Vagina (tissue), 2 donors: ENCODE measurements at regions not wholly inside any gene's neighbourhood (a gene's known extent, or its start where the extent isn't known, plus 50 kb on each side); places are given as distances from the start of the nearest gene placed in this dataset.
"Not testable (repeated sequence)": the region's sequence is repeated elsewhere in the genome, so short reads cannot be mapped to it uniquely, and the experiment has no call there.

Experiments
- DNase-seq, 2 donors: peaks; one replicate each; pipeline ENCODE4 v3.0.0-alpha.2; 2017; ENCODE audit errors: extremely low spot score in 2 of 2
- H3K27ac ChIP-seq: fragments of 200-600 bp; sonication (generic); one replicate; pipeline ENCODE4 v1.5.1; 2019
- H3K27me3 ChIP-seq: fragments of 200-600 bp; sonication (generic); one replicate; pipeline ENCODE4 v1.5.1; 2019
- H3K36me3 ChIP-seq, 2 donors: fragments of 200-600 bp; sonication (generic); one replicate each; pipeline ENCODE4 v1.5.1; 2017 to 2019
- H3K4me1 ChIP-seq: fragments of 200-600 bp; sonication (generic); one replicate; pipeline ENCODE4 v1.5.1; 2019
- H3K4me3 ChIP-seq, 2 donors: fragments of 200-600 bp; sonication (generic); 1 replicate in 1 of 2; 2 replicates in 1 of 2; pipeline ENCODE4 v1.5.1; 2016 to 2019
- H3K9me3 ChIP-seq: fragments of 200-600 bp; sonication (generic); one replicate; pipeline ENCODE4 v1.5.1; 2019
- POLR2A ChIP-seq, 2 donors: fragments of 450-650 bp; IDR thresholded peaks; one replicate each; pipeline ENCODE4 v1.6.1; 2017; ENCODE audit warnings: antibody characterized with exemption in 2 of 2, mild to moderate bottlenecking in 2 of 2, moderate library complexity in 2 of 2
- POLR2AphosphoS5 ChIP-seq, 2 donors: sonication (generic); formaldehyde crosslinking; IDR thresholded peaks; one replicate each; pipeline ENCODE4 v1.9.0; 2017; ENCODE audit warnings: antibody characterized with exemption in 2 of 2, mild to moderate bottlenecking in 2 of 2, low read depth in 1 of 2; ENCODE audit not compliant: insufficient read depth in 1 of 2
- intact Hi-C: fragments of 100-400 bp; cut with DNase I; formaldehyde crosslinking; loops from one replicate; pipeline ENCODE4 v1.15.1; 2023
- TF ChIP-seq, protein P1 (sequence below), 3 experiments: fragments of 450-650 bp in 2 of 3; fragments of 200-600 bp in 1 of 3; sonication (generic) in 1 of 3; IDR thresholded peaks; one replicate each; pipeline ENCODE4 v1.5.1; 2017 to 2019; ENCODE audit warnings: antibody characterized with exemption in 3 of 3, mild to moderate bottlenecking in 2 of 3, moderate library complexity in 2 of 3

GRCh38 chr11:37451903-37452302 lies 853.9 kb upstream of the RAG2 start:
- Histone ChIP-seq H3K4me3 (no peak overlapping the region), H3K27me3 (no peaks in the 10 kb centered on the region), H3K9me3 (no peaks in the 10 kb centered on the region), H3K4me1 (no peaks in the 10 kb centered on the region), H3K27ac (no peak overlapping the region), H3K36me3 (no peaks in the 10 kb centered on the region)
- no peak for DNase-seq
- TF ChIP-seq POLR2A (IDR thresholded peaks at IDR 0.05) (no peak), POLR2AphosphoS5 (IDR thresholded peaks at IDR 0.05; ENCODE audit: insufficient read depth in 1 of 2, low read depth in 1 of 2) (no peak)
- TF ChIP-seq, protein P1, sequence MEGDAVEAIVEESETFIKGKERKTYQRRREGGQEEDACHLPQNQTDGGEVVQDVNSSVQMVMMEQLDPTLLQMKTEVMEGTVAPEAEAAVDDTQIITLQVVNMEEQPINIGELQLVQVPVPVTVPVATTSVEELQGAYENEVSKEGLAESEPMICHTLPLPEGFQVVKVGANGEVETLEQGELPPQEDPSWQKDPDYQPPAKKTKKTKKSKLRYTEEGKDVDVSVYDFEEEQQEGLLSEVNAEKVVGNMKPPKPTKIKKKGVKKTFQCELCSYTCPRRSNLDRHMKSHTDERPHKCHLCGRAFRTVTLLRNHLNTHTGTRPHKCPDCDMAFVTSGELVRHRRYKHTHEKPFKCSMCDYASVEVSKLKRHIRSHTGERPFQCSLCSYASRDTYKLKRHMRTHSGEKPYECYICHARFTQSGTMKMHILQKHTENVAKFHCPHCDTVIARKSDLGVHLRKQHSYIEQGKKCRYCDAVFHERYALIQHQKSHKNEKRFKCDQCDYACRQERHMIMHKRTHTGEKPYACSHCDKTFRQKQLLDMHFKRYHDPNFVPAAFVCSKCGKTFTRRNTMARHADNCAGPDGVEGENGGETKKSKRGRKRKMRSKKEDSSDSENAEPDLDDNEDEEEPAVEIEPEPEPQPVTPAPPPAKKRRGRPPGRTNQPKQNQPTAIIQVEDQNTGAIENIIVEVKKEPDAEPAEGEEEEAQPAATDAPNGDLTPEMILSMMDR (IDR thresholded peaks at IDR 0.05) = no peak
- intact Hi-C loops = no loop called here

DNA sequence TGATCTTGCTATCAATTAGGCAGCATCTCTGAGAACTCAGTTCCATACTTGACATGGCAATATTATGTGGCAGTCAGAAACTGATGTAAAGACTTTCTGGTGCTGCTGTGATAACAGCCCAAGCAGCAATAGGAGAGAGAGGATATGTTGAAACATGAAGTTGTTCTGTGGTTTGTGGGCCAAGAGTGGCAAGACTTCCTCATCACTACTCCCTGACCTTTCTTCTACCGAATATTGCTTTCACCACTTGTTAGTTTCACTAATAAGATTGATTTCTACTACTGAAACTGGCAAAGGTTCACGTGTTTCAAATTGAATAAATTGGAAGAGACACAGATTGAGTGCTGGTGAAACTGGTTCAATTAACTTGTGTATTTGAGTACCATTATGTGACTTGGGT lies 852.6 kb upstream of the RAG2 start:
- H3K4me1 ChIP-seq = no peaks in the 10 kb centered on the region
- DNase-seq = no peak
- no peaks in the 10 kb centered on the region for H3K27me3 ChIP-seq
- H3K36me3 ChIP-seq = no peaks in the 10 kb centered on the region
- no peak for TF ChIP-seq POLR2AphosphoS5 (IDR thresholded peaks at IDR 0.05; ENCODE audit: insufficient read depth in 1 of 2, low read depth in 1 of 2)
- TF ChIP-seq POLR2A (IDR thresholded peaks at IDR 0.05) = no peak
- TF ChIP-seq, protein P1 (IDR thresholded peaks at IDR 0.05) = no peak
- no peak overlapping the region for H3K4me3 ChIP-seq
- H3K9me3 ChIP-seq = no peaks in the 10 kb centered on the region
- no peak overlapping the region for H3K27ac ChIP-seq
- intact Hi-C loops = no loop called here

- Histone ChIP-seq H3K27me3 (no peaks in the 10 kb centered on the region), H3K36me3 (no peaks in the 10 kb centered on the region), H3K4me3 (no peak overlapping the region), H3K27ac (no peak overlapping the region), H3K4me1 (no peaks in the 10 kb centered on the region), H3K9me3 (no peaks in the 10 kb centered on the region)
- TF ChIP-seq POLR2A (IDR thresholded peaks at IDR 0.05) (no peak), POLR2AphosphoS5 (IDR thresholded peaks at IDR 0.05; ENCODE audit: insufficient read depth in 1 of 2, low read depth in 1 of 2) (no peak)
- TF ChIP-seq, protein P1 (IDR thresholded peaks at IDR 0.05) = no peak
- intact Hi-C loops = no loop called here
- no peak for DNase-seq
Observed at GRCh38 chr11:37449146-37449545, 851.1 kb upstream of the RAG2 start.

GRCh38 chr11:37442576-37442975 lies 844.5 kb upstream of the RAG2 start:
- Histone ChIP-seq H3K27me3 (no peaks in the 10 kb centered on the region), H3K9me3 (no peaks in the 10 kb centered on the region), H3K4me1 (no peaks in the 10 kb centered on the region), H3K27ac (no peak overlapping the region), H3K36me3 (no peaks in the 10 kb centered on the region), H3K4me3 (no peak overlapping the region)
- TF ChIP-seq POLR2A (IDR thresholded peaks at IDR 0.05) (no peak), POLR2AphosphoS5 (IDR thresholded peaks at IDR 0.05; ENCODE audit: insufficient read depth in 1 of 2, low read depth in 1 of 2) (no peak)
- TF ChIP-seq, protein P1 (IDR thresholded peaks at IDR 0.05) = no peak
- intact Hi-C loops = no loop called here
- no peak for DNase-seq

- H3K36me3 ChIP-seq, H3K27ac ChIP-seq, H3K9me3 ChIP-seq, H3K27me3 ChIP-seq, H3K4me3 ChIP-seq, DNase-seq, intact Hi-C loops, H3K4me1 ChIP-seq: not testable (repeated sequence)
Observed at GRCh38 chr11:37431633-37432230, 833.7 kb upstream of the RAG2 start.

DNA sequence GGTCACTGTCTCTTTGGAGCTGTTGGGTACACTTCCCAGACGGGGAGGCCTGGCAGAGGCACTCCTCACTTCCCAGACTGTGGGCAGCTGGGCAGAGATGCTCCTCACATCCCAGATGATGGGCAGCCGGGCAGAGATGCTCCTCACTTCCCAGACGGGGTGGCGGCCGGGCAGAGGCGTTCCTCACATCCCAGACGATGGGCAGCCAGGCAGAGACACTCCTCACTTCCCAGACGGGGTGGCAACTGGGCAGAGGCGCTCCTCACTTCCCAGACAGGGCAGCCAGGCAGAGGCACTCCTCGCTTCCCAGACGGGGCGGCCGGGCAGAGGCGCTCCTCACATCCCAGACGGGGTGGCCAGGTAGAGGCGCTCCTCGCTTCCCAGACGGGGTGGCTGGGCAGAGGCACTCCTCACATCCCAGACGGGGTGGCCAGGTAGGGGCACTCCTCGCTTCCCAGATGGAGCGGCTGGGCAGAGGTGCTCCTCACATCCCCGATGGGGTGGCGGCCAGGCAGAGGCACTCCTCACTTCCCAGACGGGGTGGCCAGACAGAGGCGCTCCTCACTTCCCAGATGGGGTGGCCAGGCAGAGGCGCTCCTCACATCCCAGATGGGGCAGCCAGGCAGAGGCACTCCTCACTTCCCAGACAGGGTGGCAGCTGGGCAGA lies 833.1 kb upstream of the RAG2 start:
- H3K27ac ChIP-seq, H3K4me3 ChIP-seq, intact Hi-C loops, H3K9me3 ChIP-seq, DNase-seq, H3K27me3 ChIP-seq, H3K36me3 ChIP-seq, H3K4me1 ChIP-seq: not testable (repeated sequence)
